Pons (tissue), 1 donor: ENCODE measurements at regions not wholly inside any gene's neighbourhood (a gene's known extent, or its start where the extent isn't known, plus 50 kb on each side); places are given as distances from the start of the nearest gene placed in this dataset.

ENCODE experiments used
- DNase-seq: peaks from one replicate; pipeline ENCODE4 v3.0.0-alpha.2; 2016; ENCODE audit warnings: low spot score

DNA sequence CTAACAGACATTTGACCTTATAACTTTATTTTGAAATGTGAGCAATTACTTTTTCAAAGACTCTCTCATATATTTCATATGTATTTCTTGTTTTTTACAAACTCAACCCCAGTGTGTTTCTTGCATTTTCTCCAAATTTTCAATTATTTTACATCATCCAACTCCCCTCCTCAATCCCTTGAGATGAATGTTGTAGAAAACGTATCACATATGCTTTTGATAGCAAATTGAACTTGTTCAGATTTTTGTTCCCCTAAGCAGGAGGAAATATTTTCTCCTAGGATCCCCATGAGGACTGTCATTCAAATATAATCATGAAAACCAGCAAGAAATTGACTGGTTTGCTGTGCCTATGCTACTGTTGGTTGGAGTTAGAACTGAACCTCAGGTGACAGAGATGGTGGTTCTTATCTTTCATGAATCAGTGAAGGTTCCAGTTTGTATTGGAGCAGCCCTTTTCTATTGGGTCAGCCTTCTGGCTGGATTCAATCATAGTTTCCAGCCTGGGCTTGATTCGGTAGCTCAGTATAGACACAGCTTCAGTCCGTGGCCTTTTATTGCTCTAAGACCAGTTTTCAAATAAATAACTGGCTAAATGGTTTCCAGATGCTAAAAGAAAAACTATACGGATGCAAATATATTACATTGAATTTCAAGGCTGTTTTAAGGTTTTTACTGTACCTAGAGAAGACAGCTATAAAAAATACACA, 591.0 kb downstream of the EPHA4 start:
- no peak for DNase-seq

GRCh38 chr2:220981926-220982325, 590.2 kb downstream of the EPHA4 start:
- no peak for DNase-seq

GRCh38 chr2:220985561-220985960, 586.5 kb downstream of the EPHA4 start:
- DNase-seq: no peak

GRCh38 chr2:220987839-220988238, 584.3 kb downstream of the EPHA4 start:
- DNase-seq: no peak

GRCh38 chr2:220991972-220992371, 580.1 kb downstream of the EPHA4 start:
- DNase-seq: no peak

DNA sequence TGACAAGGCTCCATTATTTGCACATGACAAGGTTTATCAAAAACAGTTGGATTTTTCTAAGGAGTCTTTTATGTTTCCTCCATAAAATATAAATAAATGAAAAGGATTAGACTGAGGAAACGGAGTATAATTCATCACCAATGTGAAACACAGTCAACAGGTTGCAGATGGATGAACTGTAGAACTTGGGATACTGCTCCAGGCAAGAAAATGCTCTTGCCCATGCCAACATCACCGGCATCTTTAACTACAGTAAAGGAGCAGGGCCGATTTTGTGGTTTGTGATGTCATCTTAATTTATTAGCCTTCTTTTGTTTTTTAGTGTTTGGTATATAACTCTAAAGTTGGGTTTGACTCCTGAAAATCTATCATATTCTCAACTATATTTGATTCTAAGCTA, 577.3 kb downstream of the EPHA4 start:
- no peak for DNase-seq

DNA sequence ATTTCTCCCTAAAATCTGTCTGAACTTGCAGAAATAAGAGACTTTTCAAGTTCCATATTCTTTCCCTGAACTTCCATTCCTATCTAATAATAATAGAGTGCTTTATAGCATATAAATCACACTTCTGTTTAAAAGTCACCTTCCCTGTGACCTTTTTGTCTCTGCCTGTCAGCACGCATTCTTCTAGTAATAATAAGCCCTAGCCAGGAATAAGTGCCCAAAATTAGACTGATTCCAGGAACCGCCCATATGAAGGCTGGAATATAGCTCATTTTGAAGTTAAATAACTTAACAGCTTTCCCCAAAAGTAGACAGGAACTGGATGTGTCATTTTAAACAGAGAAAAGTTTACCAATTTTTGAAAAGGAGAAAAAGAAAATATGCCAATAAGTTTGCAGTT, 576.5 kb downstream of the EPHA4 start:
- no peak for DNase-seq

GRCh38 chr2:220998156-220998555, 573.9 kb downstream of the EPHA4 start:
- DNase-seq: no peak

DNA sequence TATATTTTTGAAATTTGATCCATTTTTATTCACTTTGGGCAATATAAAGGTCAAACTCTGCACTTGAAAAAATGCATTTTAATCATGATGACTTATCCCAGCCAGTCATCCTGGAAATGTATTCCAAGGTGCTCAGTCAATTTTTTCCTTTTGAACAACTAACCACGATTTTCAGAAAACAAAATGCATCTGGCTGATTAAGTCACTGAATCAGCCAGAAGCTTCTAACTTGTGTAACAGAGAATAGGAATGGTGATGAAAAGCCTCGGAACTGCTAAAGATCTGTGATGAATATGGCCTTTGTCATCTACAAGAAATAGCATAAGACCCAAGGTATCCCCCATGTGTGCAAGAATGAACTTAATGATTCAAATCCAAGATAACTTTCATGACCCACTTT, 572.7 kb downstream of the EPHA4 start:
- no peak for DNase-seq

DNA sequence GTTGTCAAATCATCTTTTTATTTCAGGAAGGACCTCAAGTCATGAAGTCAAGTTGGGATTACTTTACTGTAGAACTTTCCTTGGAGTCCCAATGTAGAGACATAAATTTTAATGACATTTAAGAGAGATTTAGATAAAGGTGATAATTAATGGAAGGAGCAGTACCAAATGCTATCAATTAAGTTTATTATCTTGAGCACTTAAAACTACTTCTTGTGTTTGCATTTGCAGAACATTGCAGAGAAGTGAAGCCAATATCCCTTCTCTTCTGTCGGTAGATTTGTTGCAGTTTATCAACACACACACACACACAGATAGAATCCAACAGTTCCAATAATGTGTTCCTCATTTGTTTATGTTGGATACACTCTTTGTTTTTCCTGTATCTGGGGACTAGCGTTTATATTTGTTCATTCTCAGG, 570.7 kb downstream of the EPHA4 start:
- no peak for DNase-seq

- DNase-seq: no peak
Observed at GRCh38 chr2:221002101-221002685, 569.9 kb downstream of the EPHA4 start.

GRCh38 chr2:221005338-221005737, 566.8 kb downstream of the EPHA4 start:
- DNase-seq: no peak

- no peak for DNase-seq
Observed at GRCh38 chr2:221006084-221006483, 566.0 kb downstream of the EPHA4 start.

GRCh38 chr2:221016551-221016950, 555.6 kb downstream of the EPHA4 start:
- no peak for DNase-seq

- no peak for DNase-seq
Observed at GRCh38 chr2:221018262-221018661, 553.8 kb downstream of the EPHA4 start.

GRCh38 chr2:221019668-221020067, 552.4 kb downstream of the EPHA4 start:
- DNase-seq: no peak

- no peak for DNase-seq
Observed at GRCh38 chr2:221022554-221022953, 549.5 kb downstream of the EPHA4 start.

DNA sequence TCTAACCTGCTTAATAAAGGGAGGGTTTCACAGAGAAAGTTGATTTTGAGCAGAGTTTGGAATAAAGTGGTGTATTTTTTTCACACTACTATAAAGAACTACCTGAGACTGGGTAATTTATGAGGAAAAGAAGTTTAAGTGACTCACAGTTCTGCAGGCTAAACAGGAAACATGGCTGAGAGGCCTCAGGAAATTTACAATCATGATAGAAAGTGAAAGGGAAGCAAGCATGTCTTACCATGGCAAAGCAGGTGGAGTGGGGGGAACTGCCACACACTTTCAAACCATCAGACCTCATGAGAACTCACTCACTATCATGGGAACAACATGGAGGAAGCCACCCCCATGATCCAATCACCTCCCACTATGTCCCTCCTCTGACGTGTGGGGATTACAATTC, 546.7 kb downstream of the EPHA4 start:
- DNase-seq: no peak

DNA sequence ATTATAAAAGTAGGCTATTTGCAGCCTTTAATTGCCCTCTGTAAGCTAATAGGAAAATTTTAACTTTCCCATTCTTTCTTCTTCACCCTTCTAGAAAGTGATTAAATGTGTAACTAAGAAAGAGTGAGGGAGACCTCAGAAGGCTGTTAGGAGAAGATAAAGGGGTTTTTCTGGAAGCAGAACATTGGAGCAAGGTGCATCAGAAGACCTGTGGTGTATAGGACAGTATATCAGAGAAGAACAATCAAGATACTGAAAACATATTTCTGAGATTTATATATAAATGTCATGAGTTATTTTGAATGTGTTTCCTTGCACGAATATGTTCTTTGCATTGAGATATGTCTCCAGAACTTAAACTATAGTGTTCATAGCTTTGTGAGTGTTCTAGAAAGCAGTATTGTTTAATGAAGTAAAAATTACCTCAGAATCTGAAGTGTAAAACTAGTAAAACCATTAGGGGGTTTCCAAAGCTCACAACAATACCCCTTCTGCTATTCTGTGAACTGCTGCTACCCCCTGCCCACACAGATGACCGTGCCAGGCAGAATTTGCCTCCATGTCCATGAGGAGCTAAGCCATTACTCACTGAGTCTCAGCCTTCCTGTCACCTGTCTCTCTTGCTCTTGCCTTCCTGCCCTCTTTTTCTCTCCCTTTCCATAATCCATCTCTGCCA, 537.9 kb downstream of the EPHA4 start:
- DNase-seq: no peak

- no peak for DNase-seq
Observed at GRCh38 chr2:221034973-221035372, 537.1 kb downstream of the EPHA4 start.

DNA sequence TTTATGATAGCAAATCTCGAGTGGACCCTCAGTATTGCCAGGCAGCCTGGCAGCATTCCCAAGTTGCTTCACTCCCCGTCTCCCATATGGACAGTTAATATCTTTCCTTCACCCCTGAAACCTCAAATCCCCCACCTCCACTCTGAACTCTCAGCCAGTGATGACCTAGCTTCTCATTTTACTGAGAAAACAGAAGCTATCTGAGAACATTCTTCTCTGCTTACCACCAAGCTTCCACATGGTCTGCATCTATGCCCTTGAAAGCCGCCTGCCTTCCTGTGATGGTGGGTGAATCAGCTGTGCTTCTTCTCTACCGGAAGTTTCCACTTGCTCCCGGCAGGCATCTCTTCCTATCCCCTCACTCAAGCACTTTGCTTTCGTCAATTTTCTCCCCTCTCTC, 529.2 kb downstream of the EPHA4 start:
- DNase-seq: no peak

DNA sequence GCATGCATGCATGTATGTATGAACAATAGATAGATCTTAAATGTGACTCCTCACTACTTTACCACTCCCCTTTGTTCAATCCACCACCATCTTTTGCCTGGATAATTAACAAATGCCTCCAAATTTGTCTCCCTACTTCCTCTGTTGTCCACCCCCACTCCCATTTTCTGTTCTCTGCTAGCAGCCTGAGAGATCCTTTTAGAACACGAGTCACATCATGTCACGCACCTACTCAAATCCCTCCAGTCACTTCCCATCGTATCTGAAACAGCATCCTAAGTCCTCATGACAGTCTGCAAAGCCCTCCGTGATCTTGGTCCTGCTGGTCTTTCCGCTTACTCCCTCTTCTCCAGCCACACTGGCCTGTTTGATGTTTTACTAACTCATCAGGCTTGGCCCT, 527.3 kb downstream of the EPHA4 start:
- no peak for DNase-seq

DNA sequence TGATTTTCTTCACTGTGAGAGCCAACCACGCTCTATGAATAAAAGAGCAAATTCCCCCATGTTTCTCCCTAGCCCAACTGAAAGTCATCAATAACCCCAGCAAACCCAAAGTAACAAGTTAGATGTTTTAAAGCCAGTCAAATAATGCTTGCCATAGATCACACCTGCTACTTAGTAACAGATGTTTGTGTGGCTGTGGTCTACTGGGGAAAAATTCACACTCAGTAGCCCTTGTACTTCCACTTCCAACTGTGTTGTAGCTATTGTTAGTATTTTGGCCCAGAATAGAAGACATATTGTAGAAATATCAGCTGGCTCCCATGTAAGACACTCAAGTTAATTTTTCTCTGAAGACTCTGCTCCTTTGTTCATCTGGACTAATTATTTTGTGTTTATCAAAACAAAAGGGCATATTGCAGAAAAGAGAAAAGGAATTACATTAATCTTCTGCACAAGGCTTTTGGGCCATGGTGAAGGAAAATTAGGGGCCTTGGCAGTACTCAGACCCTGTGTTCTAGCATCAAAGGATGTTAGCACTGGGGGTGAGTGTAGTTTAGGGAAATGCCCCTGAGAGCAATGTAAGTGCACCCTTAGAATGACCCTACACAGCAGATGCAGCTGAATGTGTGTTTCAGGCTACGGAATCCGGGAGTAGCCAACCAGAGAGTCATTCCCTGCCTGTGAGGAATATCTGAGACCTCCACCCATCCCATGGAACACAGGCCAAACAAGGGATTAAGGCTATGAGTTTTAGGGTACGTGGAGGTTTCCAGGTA, 521.9 kb downstream of the EPHA4 start:
- DNase-seq: no peak
